Left colon (tissue), 2 donors: ENCODE measurements at regions not wholly inside any gene's neighbourhood (a gene's known extent, or its start where the extent isn't known, plus 50 kb on each side); places are given as distances from the start of the nearest gene placed in this dataset.
"Not testable (repeated sequence)": the region's sequence is repeated elsewhere in the genome, so short reads cannot be mapped to it uniquely, and the experiment has no call there.

Experiments
- ATAC-seq: fragments of 200-7000 bp; cut with Tn5 transposase; one replicate; pipeline ENCODE4 v1.9.1; 2020; ENCODE audit warnings: mild to moderate bottlenecking, moderate library complexity
- DNase-seq, 2 donors: peaks; one replicate each; pipeline ENCODE4 v3.0.0-alpha.2; 2020
- intact Hi-C, 2 donors: fragments of 100-400 bp; cut with DNase I in 1 of 2; cut with micrococcal nuclease in 1 of 2; formaldehyde crosslinking; loops; one replicate each; pipeline versions ENCODE4 v1.11.2 to v1.14.0; 2022; cut with DNase I, micrococcal nuclease
- donor health status: DM: no; HTN: no; CAD: no.
- donor health status: DM: yes; HTN: yes; CAD: no.

GRCh38 chr9:134540276-134541096 lies 101.1 kb upstream of the COL5A1 start:
- DNase-seq (no peak), ATAC-seq (no peak)
- intact Hi-C loops, result no loop called here

- DNase-seq (no peak), ATAC-seq (no peak)
- intact Hi-C loops, result no loop called here
Measured at GRCh38 chr9:134541097-134541747, 100.4 kb upstream of the COL5A1 start.

GRCh38 chr9:134544388-134545214 lies 97.0 kb upstream of the COL5A1 start:
- no peak for DNase-seq
- ATAC-seq, result no peak
- intact Hi-C loops, result no loop called here

- ATAC-seq, result no peak
- intact Hi-C loops, result no loop called here
Measured at GRCh38 chr9:134545215-134545542, 96.4 kb upstream of the COL5A1 start.

GRCh38 chr9:134545543-134546245 lies 95.9 kb upstream of the COL5A1 start:
- no peak for ATAC-seq
- no peak for DNase-seq
- intact Hi-C loops, result no loop called here

More at GRCh38 chr9:134545215-134545542, 96.4 kb upstream of the COL5A1 start:
- DNase-seq, result no peak

GRCh38 chr9:134546246-134546731 lies 95.3 kb upstream of the COL5A1 start:
- DNase-seq, result no peak
- ATAC-seq, result no peak
- intact Hi-C loops, result no loop called here

GRCh38 chr9:134546746-134547145 lies 94.9 kb upstream of the COL5A1 start:
- intact Hi-C loops, result no loop called here
- no peak for ATAC-seq
- no peak for DNase-seq

- intact Hi-C loops, result no loop called here
- no peak for DNase-seq
- no peak for ATAC-seq
Measured at GRCh38 chr9:134547161-134548100, 94.2 kb upstream of the COL5A1 start.

GRCh38 chr9:134548185-134548584 lies 93.4 kb upstream of the COL5A1 start:
- no peak for DNase-seq
- intact Hi-C loops, result no loop called here
- ATAC-seq, result no peak

- DNase-seq (no peak), ATAC-seq (no peak)
- intact Hi-C loops, result no loop called here
Measured at GRCh38 chr9:134548618-134549017, 93.0 kb upstream of the COL5A1 start.

- ATAC-seq, result no peak
- intact Hi-C loops, result no loop called here
- no peak for DNase-seq
Measured at GRCh38 chr9:134549336-134549735, 92.3 kb upstream of the COL5A1 start.

GRCh38 chr9:134550081-134550480 lies 91.5 kb upstream of the COL5A1 start:
- intact Hi-C loops, ATAC-seq, DNase-seq: not testable (repeated sequence)

- no peak for ATAC-seq
- no peak for DNase-seq
- intact Hi-C loops, result no loop called here
Measured at GRCh38 chr9:134550584-134550983, 91.0 kb upstream of the COL5A1 start.

GRCh38 chr9:134551176-134551575 lies 90.4 kb upstream of the COL5A1 start:
- intact Hi-C loops, result no loop called here
- no peak for DNase-seq
- no peak for ATAC-seq

GRCh38 chr9:134551644-134552348 lies 89.8 kb upstream of the COL5A1 start:
- DNase-seq (peak in 1 of 2 donors; percentile 31), ATAC-seq (no peak)
- intact Hi-C loops, result no loop called here

GRCh38 chr9:134552349-134552990 lies 89.1 kb upstream of the COL5A1 start:
- ATAC-seq, result no peak
- no peak for DNase-seq

More at GRCh38 chr9:134552349-134552990, 89.1 kb upstream of the COL5A1 start:
- intact Hi-C loops, result no loop called here
